ENCODE measurements at regions not wholly inside any gene's neighbourhood (a gene's known extent, or its start where the extent isn't known, plus 50 kb on each side); places are given as distances from the start of the nearest gene placed in this dataset.
"Not testable (repeated sequence)": the region's sequence is repeated elsewhere in the genome, so short reads cannot be mapped to it uniquely, and the experiment has no call there.

DNA sequence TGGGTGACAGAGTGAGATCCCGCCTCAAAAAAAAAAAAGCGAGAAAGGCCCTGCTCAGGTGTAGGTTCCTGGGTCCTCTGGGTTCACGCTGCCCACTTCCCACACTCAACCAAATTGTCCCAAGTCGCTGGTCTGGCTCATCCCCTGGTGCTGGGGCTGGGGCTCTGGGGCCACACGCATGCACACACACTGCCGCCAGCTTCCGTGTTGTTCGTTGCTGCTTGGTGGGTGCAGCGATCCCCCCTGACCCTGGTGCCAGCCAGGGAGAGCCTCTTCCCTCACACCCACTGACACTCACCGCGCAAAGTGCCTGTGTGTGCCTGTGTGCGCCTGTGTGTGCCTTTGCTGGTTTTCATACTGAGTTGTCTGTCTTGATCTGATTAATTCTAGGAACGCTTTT is 124.1 kb upstream of the NKX1-1 start:
- no peak for DNase-seq (ENCODE audit: low read depth in 2 of 2)

- no peak for DNase-seq (ENCODE audit: low read depth in 2 of 2)
These were observed 118.5 kb upstream of the NKX1-1 start for GRCh38 chr4:1524761-1525160.

GRCh38 chr4:1523907-1524636 is 117.8 kb upstream of the NKX1-1 start:
- DNase-seq (ENCODE audit: low read depth in 2 of 2) = no peak

DNA sequence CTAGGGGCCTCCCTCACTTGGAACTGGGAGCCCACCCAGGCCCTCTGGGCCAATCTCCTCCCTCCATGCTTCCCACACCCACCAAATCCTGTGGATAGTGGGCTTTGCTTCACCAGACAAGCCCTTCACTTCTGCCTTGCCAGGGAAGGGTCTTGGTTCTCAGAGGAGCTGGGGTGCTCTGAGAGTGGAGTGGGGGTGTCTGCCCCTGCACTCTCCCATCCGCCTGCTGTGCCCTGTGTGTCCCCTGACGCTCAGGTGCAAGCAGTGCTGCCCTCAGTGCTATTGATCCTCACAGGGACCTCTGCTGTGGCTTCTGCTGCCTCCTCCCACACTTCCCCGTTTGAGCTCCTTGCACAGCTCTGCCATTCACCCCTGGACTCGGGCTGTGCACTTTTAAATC is 117.3 kb upstream of the NKX1-1 start:
- no peak for DNase-seq (ENCODE audit: low read depth in 2 of 2)

- DNase-seq (ENCODE audit: low read depth in 2 of 2) = no peak
These were observed 116.8 kb upstream of the NKX1-1 start for GRCh38 chr4:1523033-1523432.

GRCh38 chr4:1522606-1523005 is 116.4 kb upstream of the NKX1-1 start:
- DNase-seq (ENCODE audit: low read depth in 2 of 2) = no peak

- DNase-seq (ENCODE audit: low read depth in 2 of 2) = no peak
These were observed 115.6 kb upstream of the NKX1-1 start for GRCh38 chr4:1521821-1522361.

DNA sequence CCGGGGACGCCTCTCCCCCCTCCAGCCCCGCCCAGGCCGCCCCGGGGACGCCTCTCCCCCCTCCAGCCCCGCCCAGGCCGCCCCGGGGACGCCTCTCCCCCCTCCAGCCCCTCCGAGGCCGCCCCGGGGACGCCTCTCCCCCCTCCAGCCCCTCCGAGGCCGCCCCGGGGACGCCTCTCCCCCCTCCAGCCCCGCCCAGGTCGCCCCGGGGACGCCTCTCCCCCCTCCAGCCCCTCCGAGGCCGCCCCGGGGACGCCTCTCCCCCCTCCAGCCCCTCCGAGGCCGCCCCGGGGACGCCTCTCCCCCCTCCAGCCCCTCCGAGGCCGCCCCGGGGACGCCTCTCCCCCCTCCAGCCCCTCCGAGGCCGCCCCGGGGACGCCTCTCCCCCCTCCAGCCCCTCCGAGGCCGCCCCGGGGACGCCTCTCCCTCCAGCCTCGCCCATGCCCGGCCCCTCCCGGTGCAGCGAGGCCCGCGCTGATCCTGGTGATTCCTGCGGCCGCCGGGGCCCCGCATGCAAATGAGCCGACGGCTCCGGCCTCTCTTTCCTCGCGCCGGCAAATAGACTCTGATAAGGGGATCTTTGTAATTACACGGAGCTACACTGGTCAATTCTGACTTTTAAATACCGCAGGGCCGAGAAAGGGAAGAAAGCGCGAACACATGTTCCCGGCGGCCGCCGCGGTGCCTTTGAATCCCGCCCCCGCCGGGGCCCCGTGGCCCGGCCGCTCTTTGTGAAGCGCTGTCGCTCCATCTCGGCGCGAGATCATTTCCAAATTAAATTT is 114.7 kb upstream of the NKX1-1 start:
- DNase-seq (ENCODE audit: low read depth in 2 of 2) = not testable (repeated sequence)

DNA sequence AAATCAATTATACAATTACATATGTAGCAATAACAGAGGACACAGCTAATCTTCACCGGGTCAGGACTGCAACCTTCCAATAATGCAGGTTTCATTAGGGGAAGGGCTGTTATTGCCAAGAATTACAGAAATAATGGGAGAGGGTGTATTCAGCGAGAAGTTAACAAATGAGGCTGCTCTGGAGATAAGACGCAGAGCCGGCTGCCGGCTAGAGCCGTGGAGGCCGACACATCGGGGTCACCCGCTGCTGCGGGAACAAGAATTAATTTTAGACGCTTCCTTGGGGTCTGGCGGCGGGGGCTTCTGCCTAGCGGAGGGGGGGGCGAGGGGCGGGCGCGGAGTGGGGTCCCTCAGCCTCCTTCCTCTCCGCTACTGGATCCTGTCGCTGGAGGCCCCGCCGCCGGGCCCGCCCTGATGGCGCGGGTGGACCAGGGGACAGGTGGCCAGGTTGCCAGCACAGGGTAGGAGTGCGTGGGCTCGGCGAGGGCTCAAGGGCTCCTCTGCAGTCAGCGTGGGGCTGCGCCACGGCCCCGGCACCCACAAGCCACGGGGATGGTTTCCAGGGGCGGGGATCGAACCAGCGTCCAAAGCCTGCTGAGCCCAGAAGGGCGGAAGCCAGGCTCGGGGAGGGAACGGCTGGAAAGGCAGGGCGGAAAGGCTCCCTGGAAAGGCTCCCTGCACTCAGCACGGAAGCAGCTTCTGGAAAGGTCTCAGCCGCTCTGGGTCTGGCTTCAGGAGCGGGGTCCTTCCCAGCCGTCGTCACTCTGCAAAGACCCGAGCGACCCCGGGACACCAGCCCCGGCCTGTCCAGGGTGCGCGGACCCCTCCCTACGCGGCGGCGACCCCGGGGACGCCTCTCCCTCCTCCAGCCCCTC is 113.8 kb upstream of the NKX1-1 start:
- DNase-seq (ENCODE audit: low read depth in 2 of 2) = no peak

- DNase-seq (ENCODE audit: low read depth in 2 of 2) = no peak
These were observed 112.9 kb upstream of the NKX1-1 start for GRCh38 chr4:1518997-1519700.

GRCh38 chr4:1517592-1518411 is 111.6 kb upstream of the NKX1-1 start:
- no peak for DNase-seq (ENCODE audit: low read depth in 2 of 2)

DNA sequence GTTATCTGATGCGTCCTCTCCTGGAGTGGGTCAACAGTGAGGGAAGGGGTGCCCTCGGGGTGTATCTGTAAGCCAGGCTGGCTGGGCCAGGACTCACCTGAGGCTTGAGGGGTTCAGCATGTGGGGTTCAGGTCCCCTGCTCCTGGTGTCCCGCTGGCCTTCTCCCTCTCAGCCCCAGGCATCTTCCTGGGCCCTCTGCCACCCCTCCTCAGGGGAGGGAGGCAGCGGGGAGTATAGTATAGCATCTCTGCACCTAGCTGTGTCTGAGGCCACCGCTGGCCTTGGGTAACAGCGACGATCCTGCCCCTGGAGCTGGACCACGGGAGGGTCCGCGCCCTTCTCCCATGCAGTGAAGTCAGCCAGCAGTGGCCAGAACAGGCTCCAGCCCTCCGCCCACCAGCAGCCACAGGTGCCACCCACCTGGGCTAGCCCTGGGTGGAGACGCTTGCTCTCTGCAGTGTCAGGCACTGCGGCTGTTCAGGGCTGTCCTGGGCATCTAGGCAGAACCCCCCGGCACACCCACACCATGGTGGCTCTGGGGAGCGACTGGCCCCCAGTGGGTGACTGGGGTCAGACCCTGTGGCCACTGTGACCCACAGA is 110.7 kb upstream of the NKX1-1 start:
- DNase-seq (ENCODE audit: low read depth in 2 of 2) = no peak

DNA sequence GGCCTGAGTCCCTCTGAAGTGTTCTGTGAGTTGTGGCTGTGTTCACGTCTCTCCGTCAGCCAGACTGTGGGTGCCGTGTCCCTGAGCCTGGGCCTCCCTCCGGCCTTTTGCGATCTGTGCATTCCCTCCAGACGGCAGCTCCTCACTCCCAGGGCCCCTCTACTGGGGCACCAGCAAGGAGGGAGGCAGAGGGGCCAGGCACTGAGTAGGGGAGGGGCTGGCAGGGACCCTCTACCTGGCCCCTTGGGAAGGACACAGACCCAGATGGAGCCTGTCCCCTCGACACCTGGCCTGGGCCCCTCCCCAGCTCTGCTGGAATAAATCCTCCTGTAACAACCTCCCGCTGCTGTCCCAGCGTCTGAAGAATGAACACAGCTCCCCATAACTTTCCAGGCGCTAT is 110.0 kb upstream of the NKX1-1 start:
- DNase-seq (ENCODE audit: low read depth in 2 of 2) = no peak

DNA sequence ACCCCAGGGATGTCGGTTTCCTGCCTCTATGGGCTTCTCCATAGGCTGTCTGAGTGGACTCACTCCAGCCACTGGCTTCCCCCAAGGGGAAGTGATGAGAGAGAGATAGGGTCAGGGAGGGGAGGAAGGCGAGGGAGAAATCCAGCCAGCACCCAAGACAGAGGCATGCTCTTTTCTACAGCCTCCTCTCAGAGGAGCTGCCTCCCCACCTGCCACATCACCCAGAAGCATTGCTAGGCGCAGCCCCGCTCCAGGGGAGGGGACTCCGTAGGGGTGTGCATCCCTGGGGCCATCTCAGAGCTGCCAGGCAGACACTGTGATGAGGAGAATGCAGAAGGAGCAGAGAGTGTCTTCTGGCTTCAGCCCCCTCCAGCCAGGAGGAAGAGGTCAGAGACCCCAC is 109.5 kb upstream of the NKX1-1 start:
- no peak for DNase-seq (ENCODE audit: low read depth in 2 of 2)

GRCh38 chr4:1515156-1515555 is 108.9 kb upstream of the NKX1-1 start:
- DNase-seq (ENCODE audit: low read depth in 2 of 2) = no peak

DNA sequence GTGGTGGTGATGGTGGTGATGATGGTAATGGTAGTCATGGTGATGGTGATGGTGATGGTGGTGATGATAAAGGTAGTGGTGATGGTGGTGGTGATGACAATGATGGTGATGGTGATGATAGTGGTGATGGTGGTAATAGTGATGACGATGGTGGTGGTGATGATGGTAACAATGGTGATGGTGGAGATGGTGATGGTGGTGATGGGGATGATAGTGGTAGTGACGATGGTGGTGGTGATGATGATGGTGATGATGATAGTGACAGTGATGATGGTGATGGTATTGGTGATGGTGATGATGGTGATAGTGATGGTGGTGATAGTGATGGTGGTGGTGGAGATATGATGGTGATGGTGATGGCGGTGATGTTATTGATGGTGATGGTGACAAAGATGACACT is 108.4 kb upstream of the NKX1-1 start:
- no peak for DNase-seq (ENCODE audit: low read depth in 2 of 2)

DNA sequence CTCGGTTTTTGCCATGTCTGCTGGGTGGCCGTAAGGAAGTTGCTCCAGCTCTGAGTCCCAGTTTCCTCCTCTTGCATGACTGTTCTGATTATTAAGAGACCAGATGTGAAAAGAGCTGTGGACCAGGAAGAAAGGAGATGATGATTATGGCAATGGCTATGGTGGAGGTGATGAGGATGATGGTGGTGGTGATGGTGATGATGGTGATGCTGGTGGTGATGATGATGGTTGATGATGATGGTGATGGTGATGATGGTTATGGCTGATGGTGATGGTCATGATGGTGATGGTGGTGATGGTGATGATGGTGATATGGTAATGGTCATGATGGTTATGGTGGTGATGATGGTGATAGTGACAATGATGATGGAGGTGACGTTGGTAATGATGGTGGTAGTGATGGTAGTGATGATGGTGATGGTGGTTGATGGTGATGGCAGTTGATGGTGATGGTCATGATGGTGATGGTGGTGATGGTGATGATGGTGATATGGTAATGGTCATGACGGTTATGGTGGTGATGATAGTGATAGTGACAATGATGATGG is 107.8 kb upstream of the NKX1-1 start:
- DNase-seq (ENCODE audit: low read depth in 2 of 2) = no peak

DNA sequence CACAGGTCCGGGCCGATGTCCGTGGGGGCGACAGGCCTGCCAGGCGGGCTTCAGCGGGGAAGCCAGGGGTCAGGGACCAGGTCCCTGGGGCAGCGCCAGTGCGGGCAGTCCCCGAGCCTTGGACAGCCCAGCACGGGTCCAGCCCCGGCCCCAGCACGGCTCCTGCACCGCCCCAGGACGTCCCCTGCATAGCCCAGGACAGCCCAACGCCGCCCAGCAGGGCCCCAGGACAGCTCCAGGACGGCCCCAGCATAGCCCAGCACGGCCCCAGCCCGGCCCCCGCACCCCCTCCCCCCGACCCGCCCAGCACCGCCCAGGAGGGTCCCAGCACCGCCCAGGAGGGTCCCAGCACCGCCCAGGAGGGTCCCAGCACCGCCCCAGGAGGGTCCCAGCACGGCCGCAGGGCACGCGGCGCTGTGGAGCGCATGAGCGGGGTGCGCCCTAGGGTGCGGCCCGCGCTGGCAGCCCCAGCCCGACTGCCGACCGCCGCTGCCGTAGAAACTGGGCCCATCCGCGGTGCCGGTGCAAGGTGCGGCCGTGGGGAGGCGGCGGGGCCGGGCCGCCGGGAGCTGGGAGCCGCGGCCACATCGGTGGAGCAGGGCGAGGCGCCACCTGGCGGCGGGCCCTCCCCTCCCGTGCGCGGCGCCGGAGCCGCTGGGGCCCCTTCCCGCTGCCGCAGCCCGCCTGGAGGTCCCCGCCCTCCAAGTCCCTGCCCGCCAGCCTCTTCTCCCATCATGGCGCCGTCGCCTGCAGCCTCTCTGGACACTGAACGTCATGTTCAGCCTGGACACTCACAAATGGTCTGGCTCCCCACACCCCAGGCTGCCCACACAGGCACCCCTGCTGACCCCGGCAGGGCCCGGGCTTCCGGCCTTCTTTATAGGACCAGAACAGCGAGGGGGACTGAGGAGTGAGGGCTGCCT is 106.8 kb upstream of the NKX1-1 start:
- DNase-seq (ENCODE audit: low read depth in 2 of 2) = no peak

Data from stimulated activated CD8-positive, alpha-beta memory T cell treated with anti-CD3 and anti-CD28 coated beads, Interleukin-15, amount 100 ng/mL, for 4 hours (primary cell).